ENCODE measurements at regions not wholly inside any gene's neighbourhood (a gene's known extent, or its start where the extent isn't known, plus 50 kb on each side); places are given as distances from the start of the nearest gene placed in this dataset.

GRCh38 chr18:71450257-71450656, 1093.9 kb downstream of the CBLN2 start:
- H3K79me2 ChIP-seq: no peaks in the 10 kb centered on the region
- TF ChIP-seq CTCF (IDR thresholded peaks at IDR 0.05; ENCODE audit: poor library complexity): no peak
- TF ChIP-seq EZH2 (IDR thresholded peaks at IDR 0.05; ENCODE audit: borderline replicate concordance): no peak
- TF ChIP-seq EZH2phosphoT487 (IDR thresholded peaks at IDR 0.05; ENCODE audit: low read depth, severe bottlenecking, unreplicated experiment): no peak
- H4K20me1 ChIP-seq (ENCODE audit: insufficient read depth, poor library complexity, severe bottlenecking): no peaks in the 10 kb centered on the region
- no peaks in the 10 kb centered on the region for H3K9me3 ChIP-seq (ENCODE audit: low read depth)
- H2AFZ ChIP-seq: no peak overlapping the region
- WGBS (ENCODE audit: low lambda C conversion rate, missing lambda C conversion rate): 79% methylated on average over 3 of the region's 3 CpGs
- no peaks in the 10 kb centered on the region for H3K4me1 ChIP-seq (ENCODE audit: insufficient read depth)
- H3K36me3 ChIP-seq (replicated peaks; ENCODE audit: insufficient read depth, low read depth): no peaks in the 10 kb centered on the region
- no peak overlapping the region for H3K4me2 ChIP-seq
- no peak overlapping the region for H3K4me3 ChIP-seq
- no peaks in the 10 kb centered on the region for H3K9me2 ChIP-seq (replicated peaks; ENCODE audit: insufficient read depth)
- H3K27ac ChIP-seq: no peak overlapping the region
- no peak for DNase-seq (ENCODE audit: low spot score)
- no peaks in the 10 kb centered on the region for H3K27me3 ChIP-seq

- DNase-seq (ENCODE audit: low spot score): no peak
- no peak overlapping the region for H3K4me3 ChIP-seq
- WGBS (ENCODE audit: low lambda C conversion rate, missing lambda C conversion rate): 59% methylated on average over 3 of the region's 3 CpGs
- H3K27ac ChIP-seq: no peak overlapping the region
- TF ChIP-seq CTCF (IDR thresholded peaks at IDR 0.05; ENCODE audit: poor library complexity) (no peak), EZH2phosphoT487 (IDR thresholded peaks at IDR 0.05; ENCODE audit: low read depth, severe bottlenecking, unreplicated experiment) (no peak), EZH2 (IDR thresholded peaks at IDR 0.05; ENCODE audit: borderline replicate concordance) (no peak)
- no peaks in the 10 kb centered on the region for H4K20me1 ChIP-seq (ENCODE audit: insufficient read depth, poor library complexity, severe bottlenecking)
- no peaks in the 10 kb centered on the region for H3K36me3 ChIP-seq (replicated peaks; ENCODE audit: insufficient read depth, low read depth)
- H3K9me2 ChIP-seq (replicated peaks; ENCODE audit: insufficient read depth): no peaks in the 10 kb centered on the region
- H2AFZ ChIP-seq: no peak overlapping the region
- no peaks in the 10 kb centered on the region for H3K27me3 ChIP-seq
- H3K4me1 ChIP-seq (ENCODE audit: insufficient read depth): no peaks in the 10 kb centered on the region
- no peaks in the 10 kb centered on the region for H3K79me2 ChIP-seq
- no peak overlapping the region for H3K4me2 ChIP-seq
- peaks cover 5% of the 10 kb centered on the region for H3K9me3 ChIP-seq (ENCODE audit: low read depth)
Measured at GRCh38 chr18:71443706-71444480, 1100.2 kb downstream of the CBLN2 start.

GRCh38 chr18:71442731-71443141, 1101.4 kb downstream of the CBLN2 start:
- no peaks in the 10 kb centered on the region for H3K4me1 ChIP-seq (ENCODE audit: insufficient read depth)
- WGBS (ENCODE audit: low lambda C conversion rate, missing lambda C conversion rate): 45% methylated on average over 3 of the region's 3 CpGs
- no peak for TF ChIP-seq EZH2 (IDR thresholded peaks at IDR 0.05; ENCODE audit: borderline replicate concordance)
- TF ChIP-seq CTCF (IDR thresholded peaks at IDR 0.05; ENCODE audit: poor library complexity): no peak
- TF ChIP-seq EZH2phosphoT487 (IDR thresholded peaks at IDR 0.05; ENCODE audit: low read depth, severe bottlenecking, unreplicated experiment): no peak
- H3K27ac ChIP-seq: no peak overlapping the region
- H3K4me3 ChIP-seq: no peak overlapping the region
- H3K79me2 ChIP-seq: no peaks in the 10 kb centered on the region
- H2AFZ ChIP-seq: no peak overlapping the region
- peaks cover 5% of the 10 kb centered on the region for H3K9me3 ChIP-seq (ENCODE audit: low read depth)
- no peak overlapping the region for H3K4me2 ChIP-seq
- H3K27me3 ChIP-seq: no peaks in the 10 kb centered on the region
- H4K20me1 ChIP-seq (ENCODE audit: insufficient read depth, poor library complexity, severe bottlenecking): no peaks in the 10 kb centered on the region
- H3K9me2 ChIP-seq (replicated peaks; ENCODE audit: insufficient read depth): no peaks in the 10 kb centered on the region
- DNase-seq (ENCODE audit: low spot score): no peak
- no peaks in the 10 kb centered on the region for H3K36me3 ChIP-seq (replicated peaks; ENCODE audit: insufficient read depth, low read depth)
